Nephron (organoid): ENCODE measurements at regions not wholly inside any gene's neighbourhood (a gene's known extent, or its start where the extent isn't known, plus 50 kb on each side); places are given as distances from the start of the nearest gene placed in this dataset.

Source experiments
- H3K27ac Mint-ChIP-seq, 3 experiments: 2 replicates each; pipeline ENCODE4 v1.8.0; 2020; ENCODE audit warnings: mixed read lengths in 3 of 3, mild to moderate bottlenecking in 2 of 3, moderate library complexity in 1 of 3
- H3K27me3 Mint-ChIP-seq: 2 replicates; pipeline ENCODE4 v1.8.0; 2021; ENCODE audit warnings: low read depth, mild to moderate bottlenecking, moderate library complexity, mixed read lengths
- H3K36me3 Mint-ChIP-seq: 2 replicates; pipeline ENCODE4 v1.8.0; 2020; ENCODE audit warnings: low read depth, mixed read lengths
- H3K4me1 Mint-ChIP-seq: 2 replicates; pipeline ENCODE4 v1.8.0; 2020; ENCODE audit warnings: mixed read lengths
- H3K4me3 Mint-ChIP-seq, 3 experiments: 2 replicates each; pipeline ENCODE4 v1.8.0; 2020; ENCODE audit warnings: mild to moderate bottlenecking in 3 of 3, mixed read lengths in 3 of 3, moderate library complexity in 2 of 3
- H3K9me3 Mint-ChIP-seq: 2 replicates; pipeline ENCODE4 v1.8.0; 2020; ENCODE audit warnings: mixed read lengths
- TF ChIP-seq, protein P1 (sequence below), 3 experiments: fragments of 200-600 bp; sonication (generic); IDR thresholded peaks; one replicate each; pipeline ENCODE4 v1.5.0; 2021; ENCODE audit warnings: antibody characterized with exemption in 3 of 3; ENCODE audit not compliant: unreplicated experiment in 3 of 3

GRCh38 chr18:38883111-38883510 is 1317.5 kb upstream of the CELF4 start:
- Mint-ChIP-seq H3K27ac (no peak overlapping the region), H3K36me3 (no peaks in the 10 kb centered on the region), H3K4me1 (peaks cover 5% of the 10 kb centered on the region), H3K27me3 (no peaks in the 10 kb centered on the region), H3K9me3 (no peaks in the 10 kb centered on the region), H3K4me3 (no peak overlapping the region)
- TF ChIP-seq, protein P1, sequence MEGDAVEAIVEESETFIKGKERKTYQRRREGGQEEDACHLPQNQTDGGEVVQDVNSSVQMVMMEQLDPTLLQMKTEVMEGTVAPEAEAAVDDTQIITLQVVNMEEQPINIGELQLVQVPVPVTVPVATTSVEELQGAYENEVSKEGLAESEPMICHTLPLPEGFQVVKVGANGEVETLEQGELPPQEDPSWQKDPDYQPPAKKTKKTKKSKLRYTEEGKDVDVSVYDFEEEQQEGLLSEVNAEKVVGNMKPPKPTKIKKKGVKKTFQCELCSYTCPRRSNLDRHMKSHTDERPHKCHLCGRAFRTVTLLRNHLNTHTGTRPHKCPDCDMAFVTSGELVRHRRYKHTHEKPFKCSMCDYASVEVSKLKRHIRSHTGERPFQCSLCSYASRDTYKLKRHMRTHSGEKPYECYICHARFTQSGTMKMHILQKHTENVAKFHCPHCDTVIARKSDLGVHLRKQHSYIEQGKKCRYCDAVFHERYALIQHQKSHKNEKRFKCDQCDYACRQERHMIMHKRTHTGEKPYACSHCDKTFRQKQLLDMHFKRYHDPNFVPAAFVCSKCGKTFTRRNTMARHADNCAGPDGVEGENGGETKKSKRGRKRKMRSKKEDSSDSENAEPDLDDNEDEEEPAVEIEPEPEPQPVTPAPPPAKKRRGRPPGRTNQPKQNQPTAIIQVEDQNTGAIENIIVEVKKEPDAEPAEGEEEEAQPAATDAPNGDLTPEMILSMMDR (IDR thresholded peaks at IDR 0.05; ENCODE audit: unreplicated experiment in 3 of 3): no peak

DNA sequence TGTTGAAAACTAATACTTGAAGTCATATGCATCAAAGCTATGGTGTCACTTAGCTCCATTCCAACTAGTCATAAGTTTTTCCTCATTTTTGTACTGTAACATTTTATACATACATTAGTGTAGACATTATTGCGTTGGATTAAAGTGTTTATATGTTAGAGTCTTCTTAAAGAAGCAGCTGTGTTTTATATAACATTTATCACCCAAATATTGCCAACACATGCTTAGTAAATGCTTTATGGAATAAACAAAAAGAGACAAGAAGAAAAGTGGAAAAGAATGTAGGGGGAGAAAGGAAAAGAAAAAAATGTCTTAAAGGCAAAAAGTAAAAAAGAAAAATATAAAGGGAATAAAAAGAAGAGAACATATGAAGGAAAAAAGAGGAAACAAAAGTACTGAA is 1314.3 kb upstream of the CELF4 start:
- Mint-ChIP-seq H3K27ac (no peak overlapping the region), H3K4me1 (peaks cover 5% of the 10 kb centered on the region), H3K4me3 (no peak overlapping the region), H3K36me3 (no peaks in the 10 kb centered on the region), H3K9me3 (no peaks in the 10 kb centered on the region), H3K27me3 (no peaks in the 10 kb centered on the region)
- TF ChIP-seq, protein P1 (IDR thresholded peaks at IDR 0.05; ENCODE audit: unreplicated experiment in 3 of 3): no peak

GRCh38 chr18:38872342-38872741 is 1306.7 kb upstream of the CELF4 start:
- H3K4me1 Mint-ChIP-seq: no peaks in the 10 kb centered on the region
- TF ChIP-seq, protein P1 (IDR thresholded peaks at IDR 0.05; ENCODE audit: unreplicated experiment in 3 of 3): no peak
- no peak overlapping the region for H3K27ac Mint-ChIP-seq
- peaks cover 3% of the 10 kb centered on the region for H3K27me3 Mint-ChIP-seq
- no peak overlapping the region for H3K4me3 Mint-ChIP-seq
- H3K9me3 Mint-ChIP-seq: no peaks in the 10 kb centered on the region
- no peaks in the 10 kb centered on the region for H3K36me3 Mint-ChIP-seq

DNA sequence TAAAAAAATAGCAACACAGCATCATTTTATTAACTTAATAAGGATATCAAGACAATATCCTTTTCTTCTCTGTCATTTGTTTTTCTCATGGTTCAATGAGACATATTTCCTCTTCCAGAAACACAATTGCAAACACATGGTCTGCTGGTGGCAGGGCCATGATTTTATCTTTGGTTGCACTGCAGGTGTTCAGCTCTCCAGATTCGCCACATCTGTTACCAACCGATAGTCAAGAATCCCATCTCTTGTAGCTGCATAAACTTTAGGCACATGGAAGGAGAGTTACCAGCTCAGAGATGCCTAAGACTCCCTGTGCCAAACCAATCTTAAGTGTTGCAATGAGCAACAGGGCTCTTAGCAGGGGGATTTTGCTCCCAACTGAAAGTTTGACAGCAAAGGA is 1303.2 kb upstream of the CELF4 start:
- TF ChIP-seq, protein P1 (IDR thresholded peaks at IDR 0.05; ENCODE audit: unreplicated experiment in 3 of 3): no peak
- no peaks in the 10 kb centered on the region for H3K4me1 Mint-ChIP-seq
- no peaks in the 10 kb centered on the region for H3K36me3 Mint-ChIP-seq
- no peak overlapping the region for H3K4me3 Mint-ChIP-seq
- H3K9me3 Mint-ChIP-seq: no peaks in the 10 kb centered on the region
- H3K27ac Mint-ChIP-seq: no peak overlapping the region
- peaks cover 3% of the 10 kb centered on the region for H3K27me3 Mint-ChIP-seq

DNA sequence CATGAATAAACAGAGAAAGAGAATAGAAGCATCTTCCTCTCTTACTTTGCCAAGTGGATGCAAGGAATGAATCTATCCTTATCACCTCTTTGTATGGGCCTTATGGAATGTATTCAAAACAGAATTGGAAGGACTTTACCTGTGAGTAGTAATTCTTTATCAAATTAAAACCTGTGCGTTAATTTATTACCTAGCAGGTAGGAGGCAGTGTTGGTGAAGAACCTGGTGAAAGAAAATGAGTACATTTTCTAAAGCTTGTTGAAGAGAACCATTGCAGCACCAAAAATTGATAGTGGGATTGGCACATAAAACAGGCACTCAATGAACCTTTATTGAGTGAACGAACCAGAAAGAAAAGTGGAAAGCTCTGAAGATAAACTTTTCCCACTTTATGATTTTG is 1302.1 kb upstream of the CELF4 start:
- Mint-ChIP-seq H3K9me3 (no peaks in the 10 kb centered on the region), H3K27ac (no peak overlapping the region), H3K4me3 (no peak overlapping the region), H3K4me1 (no peaks in the 10 kb centered on the region), H3K36me3 (no peaks in the 10 kb centered on the region), H3K27me3 (no peaks in the 10 kb centered on the region)
- TF ChIP-seq, protein P1 (IDR thresholded peaks at IDR 0.05; ENCODE audit: unreplicated experiment in 3 of 3): no peak

DNA sequence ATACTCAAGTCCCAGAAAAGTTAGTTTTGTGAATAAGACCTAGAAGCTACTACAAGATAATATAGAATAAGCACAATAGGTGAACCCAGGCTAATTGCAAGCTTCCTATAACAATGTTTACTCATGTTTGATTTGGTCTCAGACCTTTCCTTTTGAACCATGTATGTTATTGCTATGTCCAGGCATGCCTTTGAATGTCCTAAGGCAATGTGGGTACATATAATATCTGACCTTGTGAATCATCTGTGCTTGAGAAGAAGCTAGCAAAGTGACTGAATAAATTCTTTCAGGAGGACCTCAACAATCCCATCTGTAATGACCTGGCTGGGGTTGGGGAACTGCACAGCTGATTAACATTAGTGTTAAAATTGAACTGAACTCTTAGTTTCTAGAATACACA is 1285.9 kb upstream of the CELF4 start:
- H3K27ac Mint-ChIP-seq: no peak overlapping the region
- no peak overlapping the region for H3K4me3 Mint-ChIP-seq
- H3K4me1 Mint-ChIP-seq: no peaks in the 10 kb centered on the region
- TF ChIP-seq, protein P1 (IDR thresholded peaks at IDR 0.05; ENCODE audit: unreplicated experiment in 3 of 3): no peak
- no peaks in the 10 kb centered on the region for H3K36me3 Mint-ChIP-seq
- H3K9me3 Mint-ChIP-seq: peaks cover 8% of the 10 kb centered on the region
- H3K27me3 Mint-ChIP-seq: no peaks in the 10 kb centered on the region
